ENCODE measurements at regions not wholly inside any gene's neighbourhood (a gene's known extent, or its start where the extent isn't known, plus 50 kb on each side); places are given as distances from the start of the nearest gene placed in this dataset.

GRCh38 chr4:136002316-136002715, 1530.0 kb downstream of the PCDH18 start:
- TF ChIP-seq CTCF (IDR thresholded peaks at IDR 0.05) = no peak
- no peak for TF ChIP-seq POLR2AphosphoS5 (IDR thresholded peaks at IDR 0.05)

All from stomach (tissue), 4 donors.